ENCODE measurements at regions not wholly inside any gene's neighbourhood (a gene's known extent, or its start where the extent isn't known, plus 50 kb on each side); places are given as distances from the start of the nearest gene placed in this dataset.

GRCh38 chr10:2994221-2994961 is 73.0 kb upstream of the PFKP start:
- TF ChIP-seq ZNF384 (IDR thresholded peaks at IDR 0.05) (no peak), FOXA1 (IDR thresholded peaks at IDR 0.05) (no peak), FOXK2 (IDR thresholded peaks at IDR 0.05) (no peak), FOXM1 (IDR thresholded peaks at IDR 0.05; ENCODE audit: borderline replicate concordance) (no peak), BHLHE40 (IDR thresholded peaks at IDR 0.05; ENCODE audit: borderline replicate concordance) (no peak), ARNT (IDR thresholded peaks at IDR 0.05) (no peak), SP1 (IDR thresholded peaks at IDR 0.05) (no peak), NFRKB (IDR thresholded peaks at IDR 0.05) (no peak), SUZ12 (IDR thresholded peaks at IDR 0.05) (no peak), PKNOX1 (IDR thresholded peaks at IDR 0.05) (no peak)
